Chondrocyte (in vitro differentiated cells): ENCODE measurements at regions not wholly inside any gene's neighbourhood (a gene's known extent, or its start where the extent isn't known, plus 50 kb on each side); places are given as distances from the start of the nearest gene placed in this dataset.

ENCODE experiments used
- DNase-seq: peaks from one replicate; pipeline ENCODE4 v3.0.0; 2021; ENCODE audit warnings: mixed read lengths, low spot score
- H3K27ac Mint-ChIP-seq: one replicate; pipeline ENCODE4 v1.8.0; 2021; ENCODE audit warnings: mild to moderate bottlenecking, moderate library complexity, mixed read lengths; ENCODE audit not compliant: unreplicated experiment
- H3K27me3 Mint-ChIP-seq: 2 replicates; pipeline ENCODE4 v1.8.0; 2021; ENCODE audit warnings: low read depth, mixed read lengths
- H3K36me3 Mint-ChIP-seq: 2 replicates; pipeline ENCODE4 v1.8.0; 2021; ENCODE audit warnings: low read depth, mixed read lengths
- H3K4me1 Mint-ChIP-seq: 2 replicates; pipeline ENCODE4 v1.8.0; 2021; ENCODE audit warnings: low read depth, mild to moderate bottlenecking, mixed read lengths
- H3K4me3 Mint-ChIP-seq: one replicate; pipeline ENCODE4 v1.8.0; 2021; ENCODE audit warnings: mild to moderate bottlenecking, moderate library complexity, mixed read lengths; ENCODE audit not compliant: unreplicated experiment
- H3K9me3 Mint-ChIP-seq: 2 replicates; pipeline ENCODE4 v1.8.0; 2021; ENCODE audit warnings: low read depth, mixed read lengths
- CTCF ChIP-seq: fragments of 200-600 bp; sonication (generic); IDR thresholded peaks from 2 replicates; pipeline ENCODE4 v1.5.0; 2021; ENCODE audit warnings: antibody characterized with exemption, mild to moderate bottlenecking, moderate library complexity

- no peak for TF ChIP-seq CTCF
- no peak overlapping the region for H3K4me3 Mint-ChIP-seq
- H3K9me3 Mint-ChIP-seq = peaks cover 8% of the 10 kb centered on the region
- H3K4me1 Mint-ChIP-seq = peaks cover 37% of the 10 kb centered on the region
- H3K27me3 Mint-ChIP-seq = no peaks in the 10 kb centered on the region
- H3K36me3 Mint-ChIP-seq = peaks cover 2% of the 10 kb centered on the region
- peak overlapping the region; percentile 67 for H3K27ac Mint-ChIP-seq
- no peak for DNase-seq
Measured at GRCh38 chr4:126898815-126899214, 733.9 kb upstream of the INTU start.

- no peaks in the 10 kb centered on the region for H3K27me3 Mint-ChIP-seq
- no peak overlapping the region for H3K4me3 Mint-ChIP-seq
- peak overlapping the region; percentile 67 for H3K27ac Mint-ChIP-seq
- H3K36me3 Mint-ChIP-seq = peaks cover 2% of the 10 kb centered on the region
- no peak for DNase-seq
- H3K4me1 Mint-ChIP-seq = peaks cover 37% of the 10 kb centered on the region
- H3K9me3 Mint-ChIP-seq = peaks cover 8% of the 10 kb centered on the region
- no peak for TF ChIP-seq CTCF
Measured at GRCh38 chr4:126899331-126899801, 733.4 kb upstream of the INTU start.

- no peak overlapping the region for H3K4me3 Mint-ChIP-seq
- peaks cover 5% of the 10 kb centered on the region for H3K9me3 Mint-ChIP-seq
- TF ChIP-seq CTCF = no peak
Measured at GRCh38 chr4:126906466-126906865, 726.3 kb upstream of the INTU start.

GRCh38 chr4:126907389-126907788 is 725.4 kb upstream of the INTU start:
- Mint-ChIP-seq H3K27ac (no peak overlapping the region), H3K36me3 (peaks cover 3% of the 10 kb centered on the region), H3K27me3 (no peaks in the 10 kb centered on the region), H3K9me3 (peaks cover 5% of the 10 kb centered on the region), H3K4me1 (peaks cover 3% of the 10 kb centered on the region), H3K4me3 (no peak overlapping the region)
- TF ChIP-seq CTCF = no peak
- DNase-seq = no peak

More at GRCh38 chr4:126906466-126906865, 726.3 kb upstream of the INTU start:
- no peak for DNase-seq
- peaks cover 3% of the 10 kb centered on the region for H3K36me3 Mint-ChIP-seq
- no peaks in the 10 kb centered on the region for H3K27me3 Mint-ChIP-seq
- no peak overlapping the region for H3K27ac Mint-ChIP-seq
- H3K4me1 Mint-ChIP-seq = peaks cover 3% of the 10 kb centered on the region

GRCh38 chr4:126916049-126916625 is 716.6 kb upstream of the INTU start:
- no peak for TF ChIP-seq CTCF
- H3K36me3 Mint-ChIP-seq = no peaks in the 10 kb centered on the region
- DNase-seq = no peak
- peaks cover 6% of the 10 kb centered on the region for H3K9me3 Mint-ChIP-seq
- no peaks in the 10 kb centered on the region for H3K27me3 Mint-ChIP-seq
- H3K4me1 Mint-ChIP-seq = peaks cover 22% of the 10 kb centered on the region
- H3K4me3 Mint-ChIP-seq = peak overlapping the region; percentile 50
- peak overlapping the region; percentile 47 for H3K27ac Mint-ChIP-seq
